K562 (cell line): ENCODE measurements at regions not wholly inside any gene's neighbourhood (a gene's known extent, or its start where the extent isn't known, plus 50 kb on each side); places are given as distances from the start of the nearest gene placed in this dataset.

Experiments used
- ATAC-seq: fragments of 200-7000 bp; cut with Tn5 transposase; 3 replicates; pipeline ENCODE4 v1.9.1; 2020; ENCODE audit warnings: moderate library complexity
- BruUV-seq: library from RNA; stranded (reverse); fragments of 400-500 nt; replicated peaks from 2 replicates; lab custom pipeline; 2021; lab: Mats Ljungman, UMichigan
- CTCF ChIA-PET: fragments of 300-600 bp; formaldehyde crosslinking; extraction: SDS; loops from one replicate; lab custom pipeline; 2021; ENCODE audit warnings: low intra/inter-chr PET ratio; lab: Yijun Ruan, JAX
- POLR2A ChIA-PET: fragments of 300-600, 350-650 bp; sonication (Branson Sonifier 250); formaldehyde crosslinking; extraction: SDS; loops from one replicate; lab custom pipeline; 2021; ENCODE audit warnings: antibody characterized with exemption, inconsistent platforms; lab: Yijun Ruan, JAX
- DNase-seq, 4 experiments: peaks; one replicate each; pipeline versions ENCODE4 v3.0.0 to v3.0.0-alpha.2; 2011 to 2018; ENCODE audit warnings: low spot score in 3 of 4, mixed read lengths in 3 of 4; ENCODE audit errors: extremely low read depth in 1 of 4
- FAIRE-seq: peaks from 2 replicates; lab custom pipeline; 2011; peaks lifted over from hg19 to GRCh38; lab: Jason Lieb, UNC
- H2AFZ ChIP-seq: 2 replicates; pipeline ENCODE4 v1.6.0; 2011; ENCODE audit warnings: low read depth, low read length, control low read depth, inconsistent platforms
- H3K27ac ChIP-seq: fragments of 200-600 bp; 3 replicates; pipeline ENCODE4 v1.8.0; 2011; ENCODE audit warnings: low read depth, mild to moderate bottlenecking, control low read depth, inconsistent platforms, low read length, moderate library complexity, mixed read lengths; ENCODE audit errors: extremely low read depth
- H3K27me3 ChIP-seq, 2 experiments: fragments of 300-600 bp in 1 of 2; 2 replicates in 1 of 2; 3 replicates in 1 of 2; pipeline versions ENCODE4 v1.6.0 to v1.8.0; 2011; ENCODE audit warnings: inconsistent platforms in 2 of 2, low read length in 2 of 2, mild to moderate bottlenecking in 1 of 2, mixed read lengths in 1 of 2, moderate library complexity in 1 of 2; ENCODE audit not compliant: control insufficient read depth in 2 of 2, insufficient read depth in 2 of 2
- H3K36me3 ChIP-seq: fragments of 300-600 bp; 3 replicates; pipeline ENCODE4 v1.8.0; 2011; ENCODE audit warnings: mild to moderate bottlenecking, low read length, inconsistent platforms; ENCODE audit not compliant: control insufficient read depth, insufficient read depth
- H3K4me1 ChIP-seq, 2 experiments: fragments of 200-600 bp in 1 of 2; replicated peaks in 1 of 2; 2 replicates in 1 of 2; 3 replicates in 1 of 2; pipeline versions ENCODE4 v1.5.1 to v1.8.0; 2011; ENCODE audit warnings: inconsistent platforms in 2 of 2, low read length in 2 of 2, mild to moderate bottlenecking in 1 of 2, mixed read lengths in 1 of 2, moderate library complexity in 1 of 2; ENCODE audit not compliant: control insufficient read depth in 2 of 2, insufficient read depth in 2 of 2
- H3K4me2 ChIP-seq: 2 replicates; pipeline ENCODE4 v1.6.1; 2011; ENCODE audit warnings: low read length, control low read depth, inconsistent platforms, mixed read lengths; ENCODE audit not compliant: insufficient read depth
- H3K4me3 ChIP-seq: fragments of 200-600 bp; sonication (generic), shearing (Covaris generic); 2 replicates; pipeline ENCODE4 v1.5.1; 2016; ENCODE audit warnings: control low read depth, inconsistent platforms
- H3K79me2 ChIP-seq: fragments of 200-600 bp; 3 replicates; pipeline ENCODE4 v1.8.0; 2011; ENCODE audit warnings: low read length, inconsistent platforms; ENCODE audit not compliant: control insufficient read depth, insufficient read depth
- H3K9ac ChIP-seq, 2 experiments: 2 replicates each; pipeline versions ENCODE4 v1.6.0 to v1.6.1; 2011; ENCODE audit warnings: low read depth in 2 of 2, low read length in 2 of 2, control low read depth in 1 of 2, inconsistent platforms in 1 of 2, mild to moderate bottlenecking in 1 of 2, mixed read lengths in 1 of 2; ENCODE audit not compliant: insufficient read depth in 1 of 2
- H3K9me1 ChIP-seq: one replicate; pipeline ENCODE4 v1.6.0; 2011; ENCODE audit warnings: inconsistent platforms, mild to moderate bottlenecking, low read length, moderate library complexity; ENCODE audit not compliant: control insufficient read depth, insufficient read depth
- H3K9me3 ChIP-seq: replicated peaks from 2 replicates; pipeline ENCODE4 v1.5.1; 2011; ENCODE audit warnings: low read depth, low read length, inconsistent platforms; ENCODE audit not compliant: control insufficient read depth, insufficient read depth
- H4K20me1 ChIP-seq: replicated peaks from 2 replicates; pipeline ENCODE4 v1.6.1; 2011; ENCODE audit warnings: low read length, inconsistent platforms, mixed read lengths; ENCODE audit not compliant: control insufficient read depth, insufficient read depth
- ARNT ChIP-seq, 2 experiments: fragments of 450-650 bp; IDR thresholded peaks; 2 replicates each; pipeline ENCODE4 v1.6.1; 2016; ENCODE audit warnings: mild to moderate bottlenecking in 1 of 2
- EGR1 ChIP-seq: fragments of 450-650 bp; conservative IDR thresholded peaks from 2 replicates; pipeline ENCODE4 v1.6.1; 2017; ENCODE audit warnings: mild to moderate bottlenecking
- FOXJ3 ChIP-seq: sonication (generic); formaldehyde crosslinking; IDR thresholded peaks from 2 replicates; pipeline ENCODE4 v1.4.0; 2020; ENCODE audit warnings: mild to moderate bottlenecking, missing genetic modification reagents
- ID3 ChIP-seq, 2 experiments: fragments of 250-450 bp in 1 of 2; fragments of 450-650 bp in 1 of 2; sonication (Bioruptor Pico) in 1 of 2; IDR thresholded peaks; 2 replicates each; pipeline versions ENCODE4 v1.6.1 to v1.8.0; 2016 to 2021; ENCODE audit warnings: mild to moderate bottlenecking in 2 of 2, moderate library complexity in 2 of 2, missing compliant biosample characterization in 1 of 2, missing genetic modification characterization in 1 of 2
- IRF1 ChIP-seq: sonication (generic); formaldehyde crosslinking; IDR thresholded peaks from 2 replicates; pipeline ENCODE4 v1.8.0; 2022; ENCODE audit warnings: missing genetic modification reagents, mild to moderate bottlenecking, borderline replicate concordance
- KAT7 ChIP-seq: sonication (generic); formaldehyde crosslinking; IDR thresholded peaks from 2 replicates; pipeline ENCODE4 v1.8.0; 2022; ENCODE audit warnings: missing genetic modification reagents, mild to moderate bottlenecking, borderline replicate concordance
- L3MBTL2 ChIP-seq: fragments of 450-650 bp; IDR thresholded peaks from 2 replicates; pipeline ENCODE4 v1.6.1; 2016; ENCODE audit warnings: mild to moderate bottlenecking, moderate library complexity
- MCM3 ChIP-seq: fragments of 450-650 bp; IDR thresholded peaks from 2 replicates; pipeline ENCODE4 v1.6.1; 2016
- MCM5 ChIP-seq: fragments of 450-650 bp; IDR thresholded peaks from 2 replicates; pipeline ENCODE4 v1.6.1; 2016; ENCODE audit warnings: low read depth
- RBM25 ChIP-seq: fragments of 200-400 bp; formaldehyde crosslinking; IDR thresholded peaks from 2 replicates; pipeline ENCODE4 v1.6.1; 2018; ENCODE audit warnings: low read length, low read depth, moderate library complexity; ENCODE audit not compliant: severe bottlenecking
- ZNF778 ChIP-seq: fragments of 450-650 bp; formaldehyde crosslinking; IDR thresholded peaks from 2 replicates; pipeline ENCODE4 v1.4.0; 2020; ENCODE audit warnings: mild to moderate bottlenecking, moderate library complexity
- WGBS: fragments of 100-300 bp; shearing (Covaris generic); methylation state at CpG from one replicate; pipeline ENCODE4 v1.1.6; 2016; ENCODE audit warnings: low coverage, mixed read lengths; ENCODE audit not compliant: insufficient coverage; ENCODE audit errors: missing lambda C conversion rate; 5-methylcytosine and 5-hydroxymethylcytosine counted together
- in situ Hi-C: fragments of 300-500 bp; cut with MboI; formaldehyde crosslinking; loops from 4 replicates; pipeline ENCODE4 v1.15.0; 2018; ENCODE audit warnings: inconsistent platforms, mixed read lengths
- intact Hi-C: fragments of 100-400 bp; cut with micrococcal nuclease; formaldehyde crosslinking; loops from 2 replicates; pipeline ENCODE4 v1.14.2; 2022

GRCh38 chr5:125061726-125062125 is 315.3 kb upstream of the ZNF608 start:
- no peak overlapping the region for H2AFZ ChIP-seq
- DNase-seq: no peak
- in situ Hi-C loops: no loop called here
- no peaks in the 10 kb centered on the region for H3K79me2 ChIP-seq
- 10% methylated on average over 2 of the region's 2 CpGs for WGBS
- no peak overlapping the region for H3K4me3 ChIP-seq
- TF ChIP-seq MCM3 (no peak), MCM5 (no peak), RBM25 (no peak), ZNF778 (CRISPR knock-in tag) (no peak), KAT7 (no peak), FOXJ3 (CRISPR knock-in tag) (no peak), L3MBTL2 (no peak), ARNT (IDR thresholded peaks at IDR 0.05) (no peak), ID3 (CRISPR knock-in tag; IDR thresholded peaks at IDR 0.05) (no peak), ID3 (tag; IDR thresholded peaks at IDR 0.05) (no peak), EGR1 (no peak), IRF1 (CRISPR knock-in tag) (no peak)
- TF ChIP-seq, all 486 proteins: peak for 0
- FAIRE-seq (no peak), ATAC-seq (no peak)
- no peaks in the 10 kb centered on the region for H3K9me1 ChIP-seq
- no peaks in the 10 kb centered on the region for H3K9me3 ChIP-seq
- CTCF ChIA-PET: no interaction called here
- intact Hi-C loops: no loop called here
- H3K9ac ChIP-seq: no peak overlapping the region
- no TSS peak for BruUV-seq
- no peaks in the 10 kb centered on the region for H3K4me1 ChIP-seq
- H3K27me3 ChIP-seq: no peaks in the 10 kb centered on the region
- H3K36me3 ChIP-seq: no peaks in the 10 kb centered on the region
- no peaks in the 10 kb centered on the region for H4K20me1 ChIP-seq
- H3K4me2 ChIP-seq: no peak overlapping the region
- H3K27ac ChIP-seq: no peak overlapping the region
- POLR2A ChIA-PET: no interaction called here
